Esophagus (tissue), 2 donors: ENCODE measurements at regions not wholly inside any gene's neighbourhood (a gene's known extent, or its start where the extent isn't known, plus 50 kb on each side); places are given as distances from the start of the nearest gene placed in this dataset.

ENCODE experiments used
- H3K27ac ChIP-seq, 2 donors: one replicate each; pipeline ENCODE4 v1.5.1; 2013; ENCODE audit warnings: low read depth in 2 of 2, mild to moderate bottlenecking in 2 of 2, inconsistent platforms in 1 of 2, low read length in 1 of 2, moderate library complexity in 1 of 2
- H3K27me3 ChIP-seq, 2 donors: one replicate each; pipeline ENCODE4 v1.6.1; 2013; ENCODE audit warnings: low read length in 2 of 2, control low read depth in 1 of 2, mild to moderate bottlenecking in 1 of 2; ENCODE audit not compliant: insufficient read depth in 2 of 2, control insufficient read depth in 1 of 2
- H3K36me3 ChIP-seq, 2 donors: one replicate each; pipeline ENCODE4 v1.6.1; 2013; ENCODE audit warnings: low read length in 1 of 2; ENCODE audit not compliant: control insufficient read depth in 2 of 2, insufficient read depth in 2 of 2
- H3K4me1 ChIP-seq, 2 donors: one replicate each; pipeline ENCODE4 v1.6.1; 2013; ENCODE audit warnings: low read length in 1 of 2; ENCODE audit not compliant: control insufficient read depth in 2 of 2, insufficient read depth in 2 of 2
- H3K4me3 ChIP-seq, 2 donors: one replicate each; pipeline ENCODE4 v1.5.1; 2013; ENCODE audit warnings: low read length in 2 of 2, mild to moderate bottlenecking in 2 of 2, low read depth in 1 of 2, moderate library complexity in 1 of 2
- H3K9me3 ChIP-seq, 2 donors: one replicate each; pipeline ENCODE4 v1.6.1; 2013; ENCODE audit warnings: mild to moderate bottlenecking in 2 of 2, low read depth in 1 of 2, low read length in 1 of 2, moderate library complexity in 1 of 2; ENCODE audit not compliant: control insufficient read depth in 2 of 2, insufficient read depth in 1 of 2
- WGBS, 2 donors: extraction: QIAGEN DNeasy Blood & Tissue Kit; methylation state at CpG; one replicate each; pipeline ENCODE4 v1.1.7; 2013; 5-methylcytosine and 5-hydroxymethylcytosine counted together
- donor health status: healthy with polysubstance abuse.
- donor health status: Bipolar disorder and iron deficiency.

- no peak overlapping the region for H3K4me3 ChIP-seq
- H3K27me3 ChIP-seq: no peaks in the 10 kb centered on the region
- no peaks in the 10 kb centered on the region for H3K4me1 ChIP-seq
- no peaks in the 10 kb centered on the region for H3K9me3 ChIP-seq
- no peak overlapping the region for H3K27ac ChIP-seq
- WGBS, 2 donors: 69 to 83% methylated on average over 2 of the region's 2 CpGs
- H3K36me3 ChIP-seq: no peaks in the 10 kb centered on the region
Measured at GRCh38 chr2:143881246-143881645, 638.7 kb downstream of the ZEB2 start.

GRCh38 chr2:143877876-143878530 lies 641.9 kb downstream of the ZEB2 start:
- 75 to 81% methylated on average over 1 of the region's 1 CpG for WGBS, 2 donors
- Histone ChIP-seq H3K36me3 (no peaks in the 10 kb centered on the region), H3K4me1 (no peaks in the 10 kb centered on the region), H3K9me3 (no peaks in the 10 kb centered on the region), H3K27me3 (no peaks in the 10 kb centered on the region), H3K27ac (no peak overlapping the region), H3K4me3 (no peak overlapping the region)

GRCh38 chr2:143877056-143877455 lies 642.9 kb downstream of the ZEB2 start:
- Histone ChIP-seq H3K9me3 (no peaks in the 10 kb centered on the region), H3K4me3 (no peak overlapping the region), H3K4me1 (no peaks in the 10 kb centered on the region), H3K36me3 (no peaks in the 10 kb centered on the region), H3K27ac (no peak overlapping the region), H3K27me3 (no peaks in the 10 kb centered on the region)
- 80 to 82% methylated on average over 11 of the region's 11 CpGs for WGBS, 2 donors

GRCh38 chr2:143875295-143876233 lies 644.4 kb downstream of the ZEB2 start:
- Histone ChIP-seq H3K27ac (no peak overlapping the region), H3K9me3 (no peaks in the 10 kb centered on the region), H3K36me3 (no peaks in the 10 kb centered on the region), H3K27me3 (no peaks in the 10 kb centered on the region), H3K4me3 (no peak overlapping the region), H3K4me1 (no peaks in the 10 kb centered on the region)
- WGBS, 2 donors: 60 to 70% methylated on average over 9 of the region's 9 CpGs

- Histone ChIP-seq H3K27ac (no peak overlapping the region), H3K27me3 (no peaks in the 10 kb centered on the region), H3K36me3 (no peaks in the 10 kb centered on the region), H3K4me1 (no peaks in the 10 kb centered on the region), H3K9me3 (no peaks in the 10 kb centered on the region), H3K4me3 (no peak overlapping the region)
- WGBS, 2 donors: 98 to 99% methylated on average over 3 of the region's 3 CpGs
Measured at GRCh38 chr2:143873886-143874285, 646.0 kb downstream of the ZEB2 start.

GRCh38 chr2:143870696-143871095 lies 649.2 kb downstream of the ZEB2 start:
- H3K27me3 ChIP-seq: no peaks in the 10 kb centered on the region
- no peak overlapping the region for H3K27ac ChIP-seq
- H3K9me3 ChIP-seq: no peaks in the 10 kb centered on the region
- H3K36me3 ChIP-seq: no peaks in the 10 kb centered on the region
- H3K4me3 ChIP-seq: no peak overlapping the region
- WGBS, 2 donors: 85% methylated on average over 1 of the region's 1 CpG
- H3K4me1 ChIP-seq: no peaks in the 10 kb centered on the region

- H3K4me1 ChIP-seq: no peaks in the 10 kb centered on the region
- H3K36me3 ChIP-seq: no peaks in the 10 kb centered on the region
- no peak overlapping the region for H3K4me3 ChIP-seq
- no peaks in the 10 kb centered on the region for H3K9me3 ChIP-seq
- H3K27me3 ChIP-seq: no peaks in the 10 kb centered on the region
- H3K27ac ChIP-seq: no peak overlapping the region
Measured at GRCh38 chr2:143856978-143857377, 662.9 kb downstream of the ZEB2 start.

GRCh38 chr2:143852759-143853158 lies 667.2 kb downstream of the ZEB2 start:
- H3K36me3 ChIP-seq: no peaks in the 10 kb centered on the region
- no peaks in the 10 kb centered on the region for H3K4me1 ChIP-seq
- H3K9me3 ChIP-seq: no peaks in the 10 kb centered on the region
- WGBS, 2 donors: 53 to 57% methylated on average over 4 of the region's 4 CpGs
- no peak overlapping the region for H3K4me3 ChIP-seq
- H3K27me3 ChIP-seq: no peaks in the 10 kb centered on the region
- H3K27ac ChIP-seq: no peak overlapping the region

- Histone ChIP-seq H3K27ac (no peak overlapping the region), H3K4me1 (no peaks in the 10 kb centered on the region), H3K9me3 (no peaks in the 10 kb centered on the region), H3K36me3 (no peaks in the 10 kb centered on the region), H3K27me3 (no peaks in the 10 kb centered on the region), H3K4me3 (no peak overlapping the region)
- WGBS, 2 donors: 79 to 87% methylated on average over 3 of the region's 3 CpGs
Measured at GRCh38 chr2:143850084-143850483, 669.8 kb downstream of the ZEB2 start.

GRCh38 chr2:143847257-143847656 lies 672.7 kb downstream of the ZEB2 start:
- Histone ChIP-seq H3K36me3 (no peaks in the 10 kb centered on the region), H3K4me3 (no peak overlapping the region), H3K27me3 (no peaks in the 10 kb centered on the region), H3K27ac (no peak overlapping the region), H3K4me1 (no peaks in the 10 kb centered on the region), H3K9me3 (no peaks in the 10 kb centered on the region)
- 81 to 87% methylated on average over 1 of the region's 1 CpG for WGBS, 2 donors
